ENCODE measurements at regions not wholly inside any gene's neighbourhood (a gene's known extent, or its start where the extent isn't known, plus 50 kb on each side); places are given as distances from the start of the nearest gene placed in this dataset.

- TF ChIP-seq PAX5 (IDR thresholded peaks at IDR 0.05; ENCODE audit: insufficient read depth, low read length, severe bottlenecking), result no peak
- no peak for TF ChIP-seq POLR2A (IDR thresholded peaks at IDR 0.05; ENCODE audit: low read depth, low read length)
Measured at GRCh38 chr1:218699865-218700264, 354.7 kb downstream of the TGFB2 start.
